Activated naive CD4-positive, alpha-beta T cell treated with anti-CD3 and anti-CD28 coated beads, Interleukin-2, amount 10 ng/mL, durations not matched to agents 7 days and 5 days (primary cell): ENCODE measurements at regions not wholly inside any gene's neighbourhood (a gene's known extent, or its start where the extent isn't known, plus 50 kb on each side); places are given as distances from the start of the nearest gene placed in this dataset.

ENCODE experiments used
- CTCF ChIA-PET: fragments of 350-600 bp; sonication (Branson Sonifier 250); formaldehyde crosslinking; loops from one replicate; lab custom pipeline; 2021; ENCODE audit warnings: antibody characterized with exemption; lab: Charles Lee
- DNase-seq: peaks from one replicate; pipeline ENCODE4 v3.0.0-alpha.2; 2020
- H3K27ac Mint-ChIP-seq: one replicate; pipeline ENCODE4 v1.8.0; 2021; ENCODE audit warnings: mild to moderate bottlenecking, moderate library complexity, mixed read lengths
- H3K27me3 Mint-ChIP-seq: one replicate; pipeline ENCODE4 v1.8.0; 2021; ENCODE audit warnings: mild to moderate bottlenecking, mixed read lengths
- H3K36me3 Mint-ChIP-seq: one replicate; pipeline ENCODE4 v1.8.0; 2021; ENCODE audit warnings: mixed read lengths
- H3K4me1 Mint-ChIP-seq: one replicate; pipeline ENCODE4 v1.8.0; 2021; ENCODE audit warnings: mixed read lengths
- H3K4me3 Mint-ChIP-seq: one replicate; pipeline ENCODE4 v1.8.0; 2021; ENCODE audit warnings: mild to moderate bottlenecking, moderate library complexity, mixed read lengths
- H3K9me3 Mint-ChIP-seq: one replicate; pipeline ENCODE4 v1.8.0; 2021; ENCODE audit warnings: mixed read lengths

DNA sequence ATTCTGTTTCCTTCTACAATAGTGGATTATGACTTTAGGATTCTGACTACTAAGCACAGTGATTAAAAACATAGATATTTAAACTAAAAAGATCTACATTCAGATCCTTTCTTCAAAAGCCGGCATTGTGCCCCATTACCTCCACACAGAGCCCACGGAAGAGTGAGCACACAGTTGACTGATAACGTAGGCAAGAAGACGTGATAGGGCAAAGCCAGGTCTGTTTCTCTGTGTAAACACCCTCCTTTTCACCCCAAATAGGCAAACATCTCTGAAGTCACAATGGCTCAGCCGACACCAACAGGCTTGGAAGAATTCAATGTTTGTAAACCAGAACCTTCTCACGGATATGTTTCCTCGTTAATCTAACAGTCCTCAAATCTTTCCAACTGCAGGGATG, 302.9 kb downstream of the CMPK2 start:
- Mint-ChIP-seq H3K4me1 (no peaks in the 10 kb centered on the region), H3K4me3 (no peak overlapping the region), H3K36me3 (no peaks in the 10 kb centered on the region), H3K27ac (no peak overlapping the region), H3K9me3 (no peaks in the 10 kb centered on the region), H3K27me3 (no peaks in the 10 kb centered on the region)
- CTCF ChIA-PET: no interaction called here
- DNase-seq: no peak

GRCh38 chr2:6564326-6564725, 301.4 kb downstream of the CMPK2 start:
- DNase-seq: no peak
- no peak overlapping the region for H3K4me3 Mint-ChIP-seq
- H3K27ac Mint-ChIP-seq: no peak overlapping the region
- H3K27me3 Mint-ChIP-seq: no peaks in the 10 kb centered on the region
- no peaks in the 10 kb centered on the region for H3K4me1 Mint-ChIP-seq
- no peaks in the 10 kb centered on the region for H3K9me3 Mint-ChIP-seq
- CTCF ChIA-PET: no interaction called here
- H3K36me3 Mint-ChIP-seq: no peaks in the 10 kb centered on the region

- no peaks in the 10 kb centered on the region for H3K9me3 Mint-ChIP-seq
- H3K27ac Mint-ChIP-seq: no peak overlapping the region
- no peaks in the 10 kb centered on the region for H3K27me3 Mint-ChIP-seq
- CTCF ChIA-PET: no interaction called here
- no peaks in the 10 kb centered on the region for H3K4me1 Mint-ChIP-seq
- H3K4me3 Mint-ChIP-seq: no peak overlapping the region
- H3K36me3 Mint-ChIP-seq: no peaks in the 10 kb centered on the region
- no peak for DNase-seq
Observed at GRCh38 chr2:6574121-6574520, 291.6 kb downstream of the CMPK2 start.

DNA sequence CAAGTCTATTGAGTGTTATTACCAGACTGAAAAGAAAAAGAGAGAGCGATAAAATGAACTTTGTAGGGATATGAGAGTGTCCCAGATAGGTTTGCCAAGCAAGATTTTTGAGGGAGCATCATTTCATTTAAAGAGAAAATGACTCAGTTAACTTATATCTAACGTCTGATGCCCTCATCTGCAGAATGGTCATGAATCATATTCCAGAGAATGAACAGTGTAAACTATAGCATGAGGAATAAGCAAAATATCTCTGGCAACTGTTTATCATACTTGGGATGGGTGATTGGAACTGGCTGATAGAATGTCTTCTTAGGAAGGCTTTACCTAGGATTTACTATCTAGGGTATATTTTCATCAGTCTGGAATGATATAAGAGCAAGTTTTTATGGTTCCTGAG, 289.4 kb downstream of the CMPK2 start:
- Mint-ChIP-seq H3K27me3 (no peaks in the 10 kb centered on the region), H3K9me3 (no peaks in the 10 kb centered on the region), H3K4me1 (no peaks in the 10 kb centered on the region), H3K27ac (no peak overlapping the region), H3K4me3 (no peak overlapping the region), H3K36me3 (no peaks in the 10 kb centered on the region)
- DNase-seq: no peak
- CTCF ChIA-PET: no interaction called here

GRCh38 chr2:6577960-6578359, 287.7 kb downstream of the CMPK2 start:
- DNase-seq: no peak
- Mint-ChIP-seq H3K27me3 (no peaks in the 10 kb centered on the region), H3K36me3 (no peaks in the 10 kb centered on the region), H3K27ac (no peak overlapping the region), H3K9me3 (no peaks in the 10 kb centered on the region), H3K4me3 (no peak overlapping the region), H3K4me1 (no peaks in the 10 kb centered on the region)
- CTCF ChIA-PET: no interaction called here

- Mint-ChIP-seq H3K9me3 (no peaks in the 10 kb centered on the region), H3K27me3 (no peaks in the 10 kb centered on the region), H3K4me1 (no peaks in the 10 kb centered on the region), H3K36me3 (no peaks in the 10 kb centered on the region), H3K4me3 (no peak overlapping the region), H3K27ac (no peak overlapping the region)
- no peak for DNase-seq
- CTCF ChIA-PET: no interaction called here
Observed at GRCh38 chr2:6578416-6578815, 287.3 kb downstream of the CMPK2 start.

DNA sequence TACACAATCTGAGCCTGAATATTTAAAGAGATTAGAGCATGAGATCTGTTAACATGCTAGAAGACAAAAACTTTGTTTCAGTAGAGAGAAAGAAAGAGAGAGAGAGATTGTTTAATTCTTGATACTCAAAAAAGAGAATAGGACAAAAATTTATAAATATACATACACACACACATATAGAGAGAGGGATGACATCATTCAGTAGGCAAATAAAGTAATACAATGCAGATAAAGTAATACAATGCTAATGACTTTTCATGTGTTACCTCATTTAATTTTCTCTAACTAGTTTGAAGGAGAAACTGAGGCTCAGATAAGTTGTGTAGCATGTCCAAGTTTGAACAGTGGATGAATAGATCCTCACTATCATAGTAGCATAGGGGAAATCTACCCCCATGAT, 286.4 kb downstream of the CMPK2 start:
- Mint-ChIP-seq H3K9me3 (no peaks in the 10 kb centered on the region), H3K27ac (no peak overlapping the region), H3K36me3 (no peaks in the 10 kb centered on the region), H3K27me3 (no peaks in the 10 kb centered on the region), H3K4me3 (no peak overlapping the region), H3K4me1 (no peaks in the 10 kb centered on the region)
- DNase-seq: no peak
- CTCF ChIA-PET: no interaction called here

GRCh38 chr2:6580982-6581381, 284.7 kb downstream of the CMPK2 start:
- Mint-ChIP-seq H3K4me1 (no peaks in the 10 kb centered on the region), H3K27ac (no peak overlapping the region), H3K27me3 (no peaks in the 10 kb centered on the region), H3K4me3 (no peak overlapping the region), H3K9me3 (no peaks in the 10 kb centered on the region), H3K36me3 (no peaks in the 10 kb centered on the region)
- DNase-seq: no peak
- CTCF ChIA-PET: no interaction called here

GRCh38 chr2:6589150-6589549, 276.6 kb downstream of the CMPK2 start:
- Mint-ChIP-seq H3K4me3 (no peak overlapping the region), H3K27me3 (no peaks in the 10 kb centered on the region), H3K27ac (no peak overlapping the region), H3K9me3 (no peaks in the 10 kb centered on the region), H3K4me1 (no peaks in the 10 kb centered on the region), H3K36me3 (no peaks in the 10 kb centered on the region)
- CTCF ChIA-PET: no interaction called here
- no peak for DNase-seq

- H3K27ac Mint-ChIP-seq: no peak overlapping the region
- no peaks in the 10 kb centered on the region for H3K9me3 Mint-ChIP-seq
- no peaks in the 10 kb centered on the region for H3K27me3 Mint-ChIP-seq
Observed at GRCh38 chr2:6590442-6590841, 275.3 kb downstream of the CMPK2 start.

DNA sequence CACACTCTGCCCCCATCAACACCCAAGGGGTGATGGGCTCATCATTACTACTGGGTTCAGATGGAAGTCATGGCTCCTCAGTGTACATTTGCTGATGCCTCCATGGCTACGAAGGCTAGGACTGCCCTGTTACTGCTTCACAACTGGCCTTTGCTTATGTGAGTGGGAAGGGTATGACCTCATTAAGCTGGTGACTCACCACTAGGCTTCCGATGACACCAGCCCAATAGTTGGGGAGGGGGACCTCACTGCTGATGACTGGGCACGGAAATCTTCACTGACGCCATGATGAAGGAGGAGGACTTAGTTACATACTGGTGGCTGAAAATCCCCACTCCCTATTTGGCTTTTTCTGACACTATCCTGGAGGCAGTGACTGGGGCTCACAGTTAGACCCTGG, 263.2 kb downstream of the CMPK2 start:
- H3K9me3 Mint-ChIP-seq: no peaks in the 10 kb centered on the region
- CTCF ChIA-PET: no interaction called here
- no peak for DNase-seq
- H3K4me1 Mint-ChIP-seq: no peaks in the 10 kb centered on the region
- H3K4me3 Mint-ChIP-seq: no peak overlapping the region
- no peak overlapping the region for H3K27ac Mint-ChIP-seq
- H3K36me3 Mint-ChIP-seq: no peaks in the 10 kb centered on the region
- H3K27me3 Mint-ChIP-seq: no peaks in the 10 kb centered on the region

More at GRCh38 chr2:6590442-6590841, 275.3 kb downstream of the CMPK2 start:
- no peaks in the 10 kb centered on the region for H3K36me3 Mint-ChIP-seq
- CTCF ChIA-PET: no interaction called here
- H3K4me3 Mint-ChIP-seq: no peak overlapping the region
- DNase-seq: no peak
- H3K4me1 Mint-ChIP-seq: no peaks in the 10 kb centered on the region

- Mint-ChIP-seq H3K36me3 (no peaks in the 10 kb centered on the region), H3K4me3 (no peak overlapping the region), H3K4me1 (no peaks in the 10 kb centered on the region), H3K9me3 (no peaks in the 10 kb centered on the region), H3K27ac (no peak overlapping the region), H3K27me3 (no peaks in the 10 kb centered on the region)
- no peak for DNase-seq
- CTCF ChIA-PET: no interaction called here
Observed at GRCh38 chr2:6605836-6606505, 259.7 kb downstream of the CMPK2 start.

- Mint-ChIP-seq H3K4me1 (no peaks in the 10 kb centered on the region), H3K4me3 (no peak overlapping the region), H3K27me3 (no peaks in the 10 kb centered on the region), H3K36me3 (no peaks in the 10 kb centered on the region), H3K9me3 (peaks cover 3% of the 10 kb centered on the region), H3K27ac (no peak overlapping the region)
- DNase-seq: no peak
- CTCF ChIA-PET: no interaction called here
Observed at GRCh38 chr2:6617794-6618193, 247.9 kb downstream of the CMPK2 start.

- no peaks in the 10 kb centered on the region for H3K4me1 Mint-ChIP-seq
- no peak overlapping the region for H3K4me3 Mint-ChIP-seq
- no peaks in the 10 kb centered on the region for H3K36me3 Mint-ChIP-seq
- no peak overlapping the region for H3K27ac Mint-ChIP-seq
- DNase-seq: no peak
- no peaks in the 10 kb centered on the region for H3K27me3 Mint-ChIP-seq
- H3K9me3 Mint-ChIP-seq: peaks cover 2% of the 10 kb centered on the region
- CTCF ChIA-PET: no interaction called here
Observed at GRCh38 chr2:6618201-6618600, 247.5 kb downstream of the CMPK2 start.

DNA sequence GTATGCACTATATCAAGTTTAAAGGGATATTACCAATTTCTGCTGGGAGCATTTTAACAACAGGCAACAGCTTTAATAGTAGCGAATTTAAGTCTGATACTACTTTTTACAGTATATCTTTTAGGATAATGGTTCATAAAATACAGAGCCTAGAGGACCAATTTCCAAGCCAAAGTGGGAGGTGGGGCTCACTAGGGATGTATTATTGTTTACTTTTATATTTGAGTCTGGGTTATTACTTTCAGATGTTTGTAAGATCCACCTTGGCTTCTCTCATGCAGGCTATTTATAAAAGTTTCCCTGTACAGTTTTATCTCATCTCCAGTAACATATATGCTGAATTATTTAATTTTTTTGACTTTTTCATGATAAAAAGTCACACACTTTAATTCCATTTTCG, 242.0 kb downstream of the CMPK2 start:
- CTCF ChIA-PET: no interaction called here
- Mint-ChIP-seq H3K9me3 (no peaks in the 10 kb centered on the region), H3K36me3 (no peaks in the 10 kb centered on the region), H3K4me3 (no peak overlapping the region), H3K4me1 (no peaks in the 10 kb centered on the region), H3K27ac (no peak overlapping the region), H3K27me3 (no peaks in the 10 kb centered on the region)
- DNase-seq: no peak
